ENCODE measurements at regions not wholly inside any gene's neighbourhood (a gene's known extent, or its start where the extent isn't known, plus 50 kb on each side); places are given as distances from the start of the nearest gene placed in this dataset.

DNA sequence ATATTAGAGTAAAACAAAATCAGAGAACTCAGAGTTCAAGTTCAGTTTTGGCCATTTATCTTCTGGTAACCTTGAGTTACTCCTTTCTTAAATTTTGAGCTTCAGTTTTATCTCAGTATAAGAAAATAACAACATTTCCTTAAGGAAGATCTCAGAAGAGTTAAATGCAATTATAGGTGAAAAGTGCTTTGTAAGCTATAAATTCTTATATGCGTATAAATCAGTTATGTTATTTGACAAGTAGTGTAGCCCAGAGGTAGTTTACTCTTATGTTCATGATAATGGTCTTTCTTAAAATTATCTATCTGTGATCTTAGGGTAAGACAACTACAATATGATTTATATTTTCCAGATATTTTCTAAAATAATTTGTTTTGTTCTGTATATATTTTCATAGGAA lies 89.8 kb downstream of the LHX9 start:
- no peaks in the 10 kb centered on the region; the same call in 1 of the 2 replicates for H3K9me3 ChIP-seq (replicated peaks; ENCODE audit: control insufficient read depth, insufficient read depth, low read depth, low read length)
- CTCF ChIA-PET (ENCODE audit: low intra/inter-chr PET ratio) = no interaction called here
- no peak overlapping the region for H2AFZ ChIP-seq (ENCODE audit: low read depth, low read length)
- TF ChIP-seq, protein P1, sequence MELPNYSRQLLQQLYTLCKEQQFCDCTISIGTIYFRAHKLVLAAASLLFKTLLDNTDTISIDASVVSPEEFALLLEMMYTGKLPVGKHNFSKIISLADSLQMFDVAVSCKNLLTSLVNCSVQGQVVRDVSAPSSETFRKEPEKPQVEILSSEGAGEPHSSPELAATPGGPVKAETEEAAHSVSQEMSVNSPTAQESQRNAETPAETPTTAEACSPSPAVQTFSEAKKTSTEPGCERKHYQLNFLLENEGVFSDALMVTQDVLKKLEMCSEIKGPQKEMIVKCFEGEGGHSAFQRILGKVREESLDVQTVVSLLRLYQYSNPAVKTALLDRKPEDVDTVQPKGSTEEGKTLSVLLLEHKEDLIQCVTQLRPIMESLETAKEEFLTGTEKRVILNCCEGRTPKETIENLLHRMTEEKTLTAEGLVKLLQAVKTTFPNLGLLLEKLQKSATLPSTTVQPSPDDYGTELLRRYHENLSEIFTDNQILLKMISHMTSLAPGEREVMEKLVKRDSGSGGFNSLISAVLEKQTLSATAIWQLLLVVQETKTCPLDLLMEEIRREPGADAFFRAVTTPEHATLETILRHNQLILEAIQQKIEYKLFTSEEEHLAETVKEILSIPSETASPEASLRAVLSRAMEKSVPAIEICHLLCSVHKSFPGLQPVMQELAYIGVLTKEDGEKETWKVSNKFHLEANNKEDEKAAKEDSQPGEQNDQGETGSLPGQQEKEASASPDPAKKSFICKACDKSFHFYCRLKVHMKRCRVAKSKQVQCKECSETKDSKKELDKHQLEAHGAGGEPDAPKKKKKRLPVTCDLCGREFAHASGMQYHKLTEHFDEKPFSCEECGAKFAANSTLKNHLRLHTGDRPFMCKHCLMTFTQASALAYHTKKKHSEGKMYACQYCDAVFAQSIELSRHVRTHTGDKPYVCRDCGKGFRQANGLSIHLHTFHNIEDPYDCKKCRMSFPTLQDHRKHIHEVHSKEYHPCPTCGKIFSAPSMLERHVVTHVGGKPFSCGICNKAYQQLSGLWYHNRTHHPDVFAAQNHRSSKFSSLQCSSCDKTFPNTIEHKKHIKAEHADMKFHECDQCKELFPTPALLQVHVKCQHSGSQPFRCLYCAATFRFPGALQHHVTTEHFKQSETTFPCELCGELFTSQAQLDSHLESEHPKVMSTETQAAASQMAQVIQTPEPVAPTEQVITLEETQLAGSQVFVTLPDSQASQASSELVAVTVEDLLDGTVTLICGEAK (IDR thresholded peaks at IDR 0.05) = no peak
- TF ChIP-seq, protein P1 (CRISPR knock-in tag; IDR thresholded peaks at IDR 0.05) = no peak
- TF ChIP-seq BRD9 (IDR thresholded peaks at IDR 0.05; ENCODE audit: low read depth, partially characterized antibody) (no peak), ZNF316 (IDR thresholded peaks at IDR 0.05) (peak; percentile 75), C11orf30 (IDR thresholded peaks at IDR 0.05; ENCODE audit: low read depth) (peak; percentile 46)
- DNase-seq (ENCODE audit: extremely low read depth in 1 of 4, low spot score in 3 of 4) (no peak), FAIRE-seq (no peak), ATAC-seq (no peak)
- WGBS (ENCODE audit: insufficient coverage, low coverage, missing lambda C conversion rate) = 9% methylated on average over 1 of the region's 1 CpG
- H3K4me1 ChIP-seq (replicated peaks in 1 of 2; ENCODE audit: control insufficient read depth in 2 of 2, insufficient read depth in 2 of 2, low read length in 2 of 2) = no peaks in the 10 kb centered on the region
- in situ Hi-C loops (cut with MboI) (no loop called here), intact Hi-C loops (cut with micrococcal nuclease) (no loop called here)
- H3K9ac ChIP-seq (ENCODE audit: insufficient read depth in 1 of 2, low read depth in 2 of 2, low read length in 2 of 2) = no peak overlapping the region
- no peaks in the 10 kb centered on the region for H4K20me1 ChIP-seq (replicated peaks; ENCODE audit: control insufficient read depth, insufficient read depth, low read length)
- H3K4me3 ChIP-seq = no peak overlapping the region
- no peaks in the 10 kb centered on the region for H3K9me1 ChIP-seq (ENCODE audit: control insufficient read depth, insufficient read depth, low read length)
- POLR2A ChIA-PET = interaction anchor here (1.3 kb wide), 1 partner anchor 11 kb away, joined by 3 read pairs; no protein-coding TSS in a partner anchor
- no peaks in the 10 kb centered on the region for H3K79me2 ChIP-seq (ENCODE audit: control insufficient read depth, insufficient read depth, low read length)
- H3K36me3 ChIP-seq (ENCODE audit: control insufficient read depth, insufficient read depth, low read length) = no peaks in the 10 kb centered on the region
- no peak overlapping the region for H3K27ac ChIP-seq (ENCODE audit: extremely low read depth, low read depth, low read length)
- H3K4me2 ChIP-seq (ENCODE audit: insufficient read depth, low read length) = no peak overlapping the region
- H3K27me3 ChIP-seq (ENCODE audit: control insufficient read depth in 2 of 2, insufficient read depth in 2 of 2, low read length in 2 of 2) = no peaks in the 10 kb centered on the region
- BruUV-seq (replicated peaks) = no TSS peak

All from K562 (cell line).